Activated CD8-positive, alpha-beta T cell treated with anti-CD3 and anti-CD28 coated beads for 36 hours (primary cell): ENCODE measurements at regions not wholly inside any gene's neighbourhood (a gene's known extent, or its start where the extent isn't known, plus 50 kb on each side); places are given as distances from the start of the nearest gene placed in this dataset.

Experiments used
- ATAC-seq: fragments of 200-7000 bp; cut with Tn5 transposase; one replicate; pipeline ENCODE4 v1.10.0; 2021; ENCODE audit warnings: mild to moderate bottlenecking, moderate library complexity
- CTCF ChIA-PET: fragments of 350-600 bp; sonication (Branson Sonifier 250); formaldehyde crosslinking; loops from one replicate; lab custom pipeline; 2021; ENCODE audit warnings: antibody characterized with exemption; lab: Charles Lee
- POLR2A ChIA-PET: fragments of 350-600 bp; sonication (Branson Sonifier 250); formaldehyde crosslinking; loops from one replicate; lab custom pipeline; 2021; ENCODE audit warnings: antibody characterized with exemption; lab: Charles Lee
- DNase-seq: peaks from one replicate; pipeline ENCODE4 v3.0.0-alpha.2; 2020
- H3K27ac Mint-ChIP-seq: one replicate; pipeline ENCODE4 v1.8.0; 2021; ENCODE audit warnings: mild to moderate bottlenecking, mixed read lengths
- H3K27me3 Mint-ChIP-seq: one replicate; pipeline ENCODE4 v1.8.0; 2021; ENCODE audit warnings: mixed read lengths
- H3K36me3 Mint-ChIP-seq: one replicate; pipeline ENCODE4 v1.8.0; 2021; ENCODE audit warnings: low read depth, mixed read lengths
- H3K4me1 Mint-ChIP-seq: one replicate; pipeline ENCODE4 v1.8.0; 2021; ENCODE audit warnings: low read depth, mixed read lengths
- H3K4me3 Mint-ChIP-seq: one replicate; pipeline ENCODE4 v1.8.0; 2021; ENCODE audit warnings: mild to moderate bottlenecking, moderate library complexity, mixed read lengths
- H3K9me3 Mint-ChIP-seq: one replicate; pipeline ENCODE4 v1.8.0; 2021; ENCODE audit warnings: mixed read lengths
- CTCF ChIP-seq: fragments of 200-600 bp; IDR thresholded peaks from one replicate; pipeline ENCODE4 v1.8.0; 2022; ENCODE audit warnings: antibody characterized with exemption, mild to moderate bottlenecking
- intact Hi-C: fragments of 100-400 bp; cut with micrococcal nuclease; formaldehyde crosslinking; loops from one replicate; pipeline ENCODE4 v1.10.0; 2022

DNA sequence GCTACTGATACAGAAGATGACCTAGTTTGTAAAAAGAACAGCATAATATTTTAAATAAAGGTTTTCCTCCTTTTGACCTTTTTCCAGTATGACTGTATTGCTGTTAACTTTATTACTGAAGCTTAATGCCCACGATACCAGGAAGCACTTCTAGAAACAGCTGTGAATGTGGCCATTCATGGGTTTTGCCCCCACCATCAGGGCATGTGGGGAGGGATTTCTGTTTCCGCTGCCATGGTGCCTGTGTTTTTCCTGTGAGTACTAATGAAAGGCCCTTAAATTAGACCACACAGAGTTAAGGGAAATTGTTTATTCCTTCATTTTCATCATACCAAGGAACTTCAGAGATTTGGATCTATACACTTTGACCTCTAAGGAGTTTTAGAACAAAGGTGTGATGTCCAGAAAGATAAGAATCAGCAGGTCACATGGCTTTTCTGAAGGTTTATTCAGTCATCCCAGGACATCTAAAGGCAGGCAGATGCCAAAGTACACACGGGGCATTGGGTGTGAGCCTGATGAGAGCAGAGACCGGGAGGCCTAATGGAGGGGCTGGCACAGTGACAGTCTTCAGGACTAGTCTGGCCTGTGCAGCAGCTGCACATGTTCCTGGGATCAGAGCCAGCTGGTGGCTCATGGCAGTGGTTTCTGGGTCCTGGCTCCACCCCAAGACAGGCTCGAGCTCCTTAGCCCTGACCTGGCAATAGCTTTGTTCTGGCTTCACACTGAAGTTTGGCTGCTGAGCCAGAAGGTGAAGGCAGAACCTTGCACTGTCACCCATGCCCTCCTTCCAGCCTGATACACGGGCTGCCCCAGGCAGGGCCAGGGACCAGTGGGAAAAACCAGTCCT, 190.9 kb downstream of the REEP3 start:
- Mint-ChIP-seq H3K36me3 (no peaks in the 10 kb centered on the region), H3K9me3 (no peaks in the 10 kb centered on the region), H3K4me3 (no peak overlapping the region), H3K27ac (no peak overlapping the region), H3K27me3 (no peaks in the 10 kb centered on the region), H3K4me1 (peaks cover 34% of the 10 kb centered on the region)
- ChIA-PET POLR2A (interaction anchor here (0.5 to 1.0 kb wide), 2 partner anchors 8 to 147 kb away, joined by 3 read pairs; no protein-coding TSS in a partner anchor), CTCF (interaction anchor here (1.7 to 3.2 kb wide), 3 partner anchors 8 to 545 kb away, joined by 5 to 19 read pairs (median 14); no protein-coding TSS in a partner anchor)
- ATAC-seq (no peak), DNase-seq (no peak)
- TF ChIP-seq CTCF, result no peak
- intact Hi-C loops, result no loop called here

GRCh38 chr10:63712717-63713115, 191.5 kb downstream of the REEP3 start:
- Mint-ChIP-seq H3K9me3 (no peaks in the 10 kb centered on the region), H3K27ac (no peak overlapping the region), H3K27me3 (no peaks in the 10 kb centered on the region), H3K4me1 (peaks cover 28% of the 10 kb centered on the region), H3K4me3 (no peak overlapping the region), H3K36me3 (no peaks in the 10 kb centered on the region)
- DNase-seq (no peak), ATAC-seq (no peak)
- POLR2A ChIA-PET, result interaction anchor here (0.5 to 1.0 kb wide), 2 partner anchors 9 to 148 kb away, joined by 3 read pairs; no protein-coding TSS in a partner anchor
- intact Hi-C loops, result no loop called here
- no peak for TF ChIP-seq CTCF
- CTCF ChIA-PET, result interaction anchor here (1.0 to 3.2 kb wide), 3 partner anchors 83 to 555 kb away, joined by 3 to 19 read pairs (median 4); no protein-coding TSS in a partner anchor

GRCh38 chr10:63713191-63714144, 192.3 kb downstream of the REEP3 start:
- DNase-seq, result no peak
- POLR2A ChIA-PET, result interaction anchor here (1.0 kb wide), 1 partner anchor 9 kb away, joined by 3 read pairs; no protein-coding TSS in a partner anchor
- TF ChIP-seq CTCF, result no peak
- intact Hi-C loops, result no loop called here
- Mint-ChIP-seq H3K4me1 (peaks cover 21% of the 10 kb centered on the region), H3K27me3 (no peaks in the 10 kb centered on the region), H3K27ac (no peak overlapping the region), H3K9me3 (no peaks in the 10 kb centered on the region), H3K36me3 (no peaks in the 10 kb centered on the region), H3K4me3 (no peak overlapping the region)
- no peak for ATAC-seq
- CTCF ChIA-PET, result interaction anchor here (1.0 to 3.2 kb wide), 4 partner anchors 9 to 556 kb away, joined by 3 to 19 read pairs (median 4); no protein-coding TSS in a partner anchor

GRCh38 chr10:63716016-63716580, 194.9 kb downstream of the REEP3 start:
- ATAC-seq, result no peak
- Mint-ChIP-seq H3K27me3 (no peaks in the 10 kb centered on the region), H3K9me3 (no peaks in the 10 kb centered on the region), H3K4me3 (no peak overlapping the region), H3K4me1 (peaks cover 23% of the 10 kb centered on the region), H3K36me3 (no peaks in the 10 kb centered on the region), H3K27ac (no peak overlapping the region)
- intact Hi-C loops, result loop anchor here (5.0 kb wide), 1 partner anchor 89 kb away; no protein-coding TSS in a partner anchor
- TF ChIP-seq CTCF, result no peak
- ChIA-PET CTCF (interaction anchor here (1.1 to 8.4 kb wide), 4 partner anchors 9 to 558 kb away, joined by 3 to 215 read pairs (median 55); no protein-coding TSS in a partner anchor), POLR2A (interaction anchor here (0.7 to 1.4 kb wide), 2 partner anchors 85 to 559 kb away, joined by 3 to 4 read pairs; no protein-coding TSS in a partner anchor)
- DNase-seq, result no peak
